ENCODE measurements at regions not wholly inside any gene's neighbourhood (a gene's known extent, or its start where the extent isn't known, plus 50 kb on each side); places are given as distances from the start of the nearest gene placed in this dataset.

DNA sequence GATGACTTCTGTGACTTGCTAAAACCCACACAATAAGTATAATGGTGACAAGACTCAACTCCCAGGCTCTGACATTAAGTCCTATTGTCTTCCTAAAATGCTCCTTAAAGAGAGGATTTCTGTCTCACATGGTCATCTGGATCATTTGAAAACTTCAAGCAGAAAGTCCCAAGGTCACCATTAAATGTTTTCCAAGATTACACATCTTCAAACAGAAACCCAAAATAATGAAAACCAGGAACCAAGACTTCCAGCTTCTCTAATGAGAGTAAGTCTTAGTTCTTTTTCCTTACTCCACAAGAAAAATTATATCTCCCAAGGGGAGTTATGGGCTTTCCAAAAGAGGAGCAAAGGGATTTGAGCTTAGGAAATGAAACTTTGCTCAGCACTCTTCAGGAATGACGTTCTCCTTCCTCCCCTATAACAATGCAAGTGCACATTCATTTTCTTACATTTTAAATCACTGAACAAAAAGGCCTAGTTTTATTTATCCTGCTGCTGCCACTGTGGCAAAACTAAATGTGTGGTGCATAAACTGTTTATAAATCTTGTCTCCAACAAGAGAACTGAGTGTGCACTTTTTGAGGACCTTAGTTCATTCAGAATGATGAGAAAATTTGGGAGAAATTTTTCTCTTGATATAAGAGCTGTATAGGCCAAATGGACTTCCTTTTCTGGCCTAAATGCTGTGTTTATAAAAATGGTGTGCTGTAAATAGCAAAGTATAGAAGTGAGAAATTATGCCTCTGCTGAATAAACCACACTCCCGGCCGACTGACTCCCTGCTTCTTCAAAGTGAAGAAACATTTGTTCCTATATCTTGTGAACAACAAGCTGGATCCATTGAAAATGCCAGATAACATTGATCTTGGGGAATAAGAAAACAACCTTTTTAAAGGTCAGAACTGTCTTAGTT, 148.4 kb upstream of the PLEKHG7 start:
- DNase-seq (ENCODE audit: low read depth): no peak

DNA sequence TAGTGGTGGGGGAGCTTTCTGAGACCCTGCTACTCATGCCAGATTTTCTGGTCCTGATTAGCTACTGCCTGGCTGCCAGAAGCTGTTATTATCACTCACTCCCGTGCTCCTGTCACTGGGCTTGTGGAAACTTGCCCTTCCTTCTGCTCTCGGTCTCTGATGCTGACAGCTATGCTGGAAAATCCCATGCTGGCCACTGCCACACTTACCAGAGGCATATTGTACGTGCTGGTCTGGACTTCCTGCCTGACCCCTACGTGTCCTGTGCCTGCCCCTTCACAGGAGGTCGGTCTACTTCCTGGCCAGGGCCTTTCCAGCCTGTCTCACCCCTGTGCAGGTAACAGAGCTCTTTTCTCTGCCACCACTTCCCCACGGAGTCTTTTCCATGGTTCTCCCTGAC, 149.4 kb upstream of the PLEKHG7 start:
- DNase-seq (ENCODE audit: low read depth): no peak

DNA sequence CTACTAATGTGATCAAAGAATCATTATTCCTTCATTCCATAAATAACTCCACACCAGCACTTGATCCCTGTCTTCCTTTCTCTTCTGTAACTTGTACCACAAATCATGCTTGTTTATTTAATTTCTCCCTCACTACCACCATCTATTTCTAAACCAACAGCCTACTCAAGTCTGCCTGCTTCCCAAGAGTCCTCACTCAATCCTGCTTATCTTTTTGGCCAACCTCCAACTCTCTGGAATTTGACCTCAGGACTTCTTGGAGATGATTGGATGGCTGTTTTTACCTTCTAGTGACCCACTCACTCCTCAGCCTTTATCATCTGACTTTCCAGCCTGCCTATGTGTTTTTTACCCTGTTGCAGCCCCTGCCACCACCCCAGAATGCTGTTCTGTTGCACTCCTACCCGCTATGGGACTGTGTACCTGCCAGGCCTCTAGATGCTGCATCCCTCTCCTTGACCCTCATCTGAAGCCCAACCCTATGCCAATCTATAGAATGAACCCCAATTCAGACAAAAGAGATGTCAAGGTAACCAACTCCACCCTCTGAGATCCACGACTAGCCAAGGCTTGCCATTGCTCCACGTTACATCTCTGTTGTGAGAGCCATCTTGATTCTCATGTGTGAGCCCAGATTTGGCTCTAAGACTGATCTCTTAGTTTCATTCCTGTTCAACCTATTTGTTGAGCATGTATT, 150.2 kb upstream of the PLEKHG7 start:
- peak; percentile 10 for DNase-seq (ENCODE audit: low read depth)

DNA sequence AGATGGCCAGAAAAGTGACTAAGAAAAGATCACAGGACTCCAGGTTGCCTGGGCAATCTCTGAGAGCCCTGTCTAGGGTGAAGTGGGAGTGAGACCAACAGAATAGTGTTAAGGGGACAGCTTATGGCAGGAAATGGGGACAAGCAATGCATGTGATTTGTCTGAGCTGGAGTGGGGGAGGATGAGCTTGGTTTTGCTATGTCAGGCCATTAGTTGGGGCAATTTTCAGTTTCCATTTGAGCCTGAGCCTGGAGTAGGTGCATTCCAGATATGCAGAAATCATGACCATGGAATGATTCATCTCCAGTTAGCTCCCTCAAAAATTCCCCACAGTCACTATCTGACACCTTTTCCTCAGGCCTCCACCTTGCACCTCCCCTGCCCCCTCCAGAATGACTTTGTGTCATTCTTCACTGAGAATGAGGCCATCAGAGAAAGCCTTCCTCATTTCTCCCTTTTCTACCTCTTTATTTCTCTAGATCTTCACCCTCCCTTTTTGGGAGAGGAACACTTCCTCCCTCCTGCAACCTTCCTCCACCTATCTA, 150.9 kb upstream of the PLEKHG7 start:
- peak; percentile 61 for DNase-seq (ENCODE audit: low read depth)

DNA sequence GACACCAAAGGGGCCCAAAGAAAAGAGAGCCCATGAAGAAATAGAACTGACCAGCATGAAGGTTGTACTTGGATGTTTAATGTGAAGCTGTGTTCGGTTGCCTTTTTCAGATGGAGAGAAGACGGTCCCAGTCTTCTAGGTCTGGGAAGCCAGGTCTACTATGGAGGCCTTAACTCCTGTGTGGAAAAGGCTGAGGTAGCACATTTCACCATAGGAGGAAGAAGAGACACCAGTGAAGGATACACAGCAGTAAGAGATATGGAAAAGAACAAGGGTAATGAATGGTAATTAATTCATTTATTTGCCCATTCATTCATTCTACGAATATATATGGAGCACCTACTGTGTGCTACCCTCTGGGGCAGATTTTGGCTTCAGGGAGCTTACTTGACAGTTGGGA, 151.6 kb upstream of the PLEKHG7 start:
- DNase-seq (ENCODE audit: low read depth): no peak

DNA sequence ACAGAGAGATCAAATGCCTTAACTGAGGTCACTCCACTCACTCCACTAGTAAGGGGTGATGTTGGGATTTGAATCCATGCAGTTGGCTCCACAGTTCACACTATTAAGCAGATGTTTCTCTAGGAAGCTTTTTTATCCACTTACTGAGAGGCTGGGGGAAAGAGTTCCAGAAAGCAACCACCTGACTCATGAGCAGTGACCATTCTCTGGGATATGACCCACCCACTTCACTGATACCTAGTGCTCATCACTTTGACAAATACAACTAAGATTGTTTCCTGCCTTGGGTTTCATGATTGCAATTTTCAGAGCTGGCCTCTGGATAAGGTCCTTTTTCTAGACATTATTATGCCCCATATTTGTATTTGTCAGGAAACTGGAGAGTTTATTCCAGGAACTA, 152.1 kb upstream of the PLEKHG7 start:
- no peak for DNase-seq (ENCODE audit: low read depth)

DNA sequence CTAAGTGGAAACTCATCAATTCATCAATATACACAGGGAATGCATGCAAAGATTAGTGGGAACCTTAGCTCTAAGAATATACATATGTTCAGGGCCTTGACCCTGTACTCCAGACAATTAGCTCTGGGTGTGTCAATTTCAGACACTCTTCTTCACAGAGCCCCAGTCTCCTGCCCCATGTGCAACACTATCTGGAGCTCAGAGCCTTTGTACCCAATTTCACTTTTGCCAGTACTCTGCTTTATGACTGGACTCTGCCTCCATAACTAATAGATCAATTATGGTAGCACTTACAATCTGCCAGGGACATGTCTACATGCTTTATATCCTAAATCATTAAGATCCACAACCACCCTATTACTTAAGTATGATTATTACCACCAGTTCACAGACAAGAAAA, 152.5 kb upstream of the PLEKHG7 start:
- DNase-seq (ENCODE audit: low read depth): no peak

DNA sequence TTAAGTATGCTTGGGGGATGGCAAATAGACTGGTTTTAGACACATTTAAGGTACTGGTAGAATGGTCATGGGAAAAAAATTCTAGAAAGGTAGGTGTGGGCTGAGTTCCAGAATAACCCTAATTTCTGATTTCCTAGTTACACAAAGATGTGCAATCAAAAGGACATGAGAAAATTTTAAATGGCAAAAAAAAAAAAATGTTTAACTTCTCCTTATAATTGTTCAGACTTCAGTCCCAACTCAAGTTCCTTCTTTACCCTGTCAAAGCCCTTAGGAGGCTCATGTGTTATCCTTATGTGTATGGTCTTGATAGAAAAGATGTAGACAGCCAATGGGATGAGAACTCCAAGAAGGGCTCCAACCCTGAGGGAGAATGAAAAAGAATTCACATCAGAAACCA, 153.3 kb upstream of the PLEKHG7 start:
- DNase-seq (ENCODE audit: low read depth): no peak

DNA sequence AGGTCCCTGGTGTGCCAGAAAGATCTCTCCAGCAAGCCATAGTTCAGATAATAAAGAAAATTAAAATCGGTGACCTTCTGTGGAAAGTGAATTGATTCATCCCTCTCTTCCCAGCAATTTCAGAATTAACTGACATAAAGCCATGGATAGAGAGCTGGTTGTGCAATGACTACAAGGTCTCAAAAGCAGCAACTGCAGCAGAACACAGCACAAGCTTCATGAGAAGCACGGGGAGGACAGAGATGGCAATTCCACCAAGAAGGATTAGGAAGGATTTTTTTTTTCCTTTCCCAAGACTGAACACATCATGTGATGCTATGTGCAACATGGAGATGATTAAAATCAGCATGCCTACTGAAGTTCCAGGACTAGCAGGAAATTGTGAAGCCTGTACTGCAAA, 154.9 kb upstream of the PLEKHG7 start:
- no peak for DNase-seq (ENCODE audit: low read depth)

DNA sequence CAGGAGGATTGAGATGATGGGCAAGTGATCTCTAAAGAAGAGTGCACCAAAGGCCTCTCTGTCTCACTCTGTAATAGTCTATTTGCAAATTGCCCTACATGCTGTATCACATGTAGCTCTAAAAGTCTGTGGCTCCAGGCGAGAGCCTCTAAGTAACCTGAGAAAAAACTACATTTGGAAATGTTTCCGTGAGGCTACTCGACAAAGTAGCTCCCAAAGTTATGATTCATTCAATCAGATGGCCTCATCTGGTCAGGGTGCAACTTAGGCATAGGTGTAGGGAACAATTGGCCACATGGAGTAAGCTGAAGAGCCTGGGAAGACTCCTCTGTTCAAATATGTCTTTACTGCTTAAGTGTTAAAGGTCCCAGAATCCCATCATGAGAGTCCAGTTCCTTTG, 155.4 kb upstream of the PLEKHG7 start:
- DNase-seq (ENCODE audit: low read depth): no peak

DNA sequence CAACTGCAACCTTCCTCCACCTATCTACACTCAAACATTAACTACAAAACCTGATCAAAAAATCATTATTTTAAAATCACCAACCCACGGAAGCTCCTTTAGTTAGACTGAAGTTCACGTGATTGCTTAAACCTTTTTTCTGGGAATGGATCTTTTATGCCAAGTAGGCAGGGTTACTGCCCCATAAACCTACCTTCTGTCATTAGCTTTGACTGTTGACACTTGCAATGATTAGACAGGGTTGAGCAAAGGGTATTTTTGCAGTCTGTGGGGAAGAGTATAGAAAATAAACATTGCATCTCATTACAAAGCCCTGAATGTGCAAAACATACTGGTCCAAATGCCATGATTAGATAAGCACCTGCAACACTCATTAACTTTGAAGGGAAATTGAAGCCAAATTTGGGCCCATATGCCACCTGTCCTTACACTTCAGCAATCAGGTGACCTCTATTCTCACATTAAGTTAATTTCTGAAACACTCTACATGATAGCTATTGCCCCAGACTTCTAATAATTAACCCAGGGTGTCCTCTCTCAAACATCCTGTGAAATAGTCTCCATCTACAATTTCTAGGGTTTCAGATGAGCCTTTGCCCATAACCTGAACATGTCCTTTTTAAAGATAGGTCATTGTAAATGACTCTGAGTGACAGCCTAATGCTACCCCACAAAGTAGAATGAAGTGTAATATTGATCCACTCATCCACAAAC, 156.0 kb upstream of the PLEKHG7 start:
- no peak for DNase-seq (ENCODE audit: low read depth)

DNA sequence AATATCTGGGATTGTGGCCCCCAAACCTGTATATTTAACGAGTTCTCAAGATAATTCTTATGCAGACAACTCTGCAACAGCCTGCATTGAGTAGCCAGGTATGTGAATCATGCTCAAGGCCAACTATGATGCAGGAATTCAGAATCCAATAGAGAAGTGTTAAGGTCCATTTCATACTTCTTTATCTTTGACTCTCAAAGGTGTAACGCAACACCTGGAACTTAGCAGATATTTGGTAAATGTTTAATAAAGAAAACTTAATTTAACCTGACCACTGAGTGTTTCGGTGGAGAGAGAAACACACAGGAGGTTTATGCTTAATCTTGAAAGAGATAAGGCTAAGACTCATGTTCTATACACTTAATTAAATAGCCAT, 156.5 kb upstream of the PLEKHG7 start:
- no peak for DNase-seq (ENCODE audit: low read depth)

DNA sequence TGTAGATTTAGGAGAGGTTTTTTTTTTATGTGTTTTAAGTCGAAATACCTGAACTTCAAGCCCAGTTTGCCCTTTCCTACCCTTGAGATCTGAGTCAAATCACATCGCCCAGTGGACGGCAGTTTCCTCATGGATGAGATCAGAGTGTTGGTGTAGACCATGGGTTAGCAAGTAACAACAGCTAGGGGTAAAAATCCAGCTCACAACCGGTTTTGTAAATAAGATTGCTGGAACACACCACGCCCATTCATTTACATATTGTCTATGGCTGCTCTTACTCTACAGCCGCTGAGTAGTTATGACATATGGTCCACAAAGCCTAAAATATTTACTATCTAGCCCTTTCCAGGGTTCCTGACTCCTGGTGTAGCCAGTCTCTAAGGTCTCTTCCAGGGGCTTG, 158.5 kb upstream of the PLEKHG7 start:
- DNase-seq (ENCODE audit: low read depth): no peak

DNA sequence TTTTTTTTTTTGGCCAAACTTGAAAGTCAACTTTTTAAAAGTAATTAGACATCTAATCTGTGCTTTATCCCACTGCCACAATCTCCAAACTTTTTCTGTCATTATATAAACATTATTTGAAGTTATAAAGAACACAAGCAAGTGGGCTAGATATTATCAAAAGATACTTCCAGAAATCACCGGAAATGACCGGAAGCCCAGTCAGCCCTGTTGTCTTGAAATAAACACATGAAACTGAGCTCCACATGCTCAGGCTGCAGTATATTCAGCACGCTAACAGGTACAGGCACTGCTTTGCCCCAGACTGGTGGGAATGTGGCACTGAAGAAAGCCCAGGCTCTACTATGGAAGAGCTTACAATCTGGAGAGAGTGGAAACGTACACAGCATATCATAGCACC, 158.9 kb upstream of the PLEKHG7 start:
- DNase-seq (ENCODE audit: low read depth): no peak

DNA sequence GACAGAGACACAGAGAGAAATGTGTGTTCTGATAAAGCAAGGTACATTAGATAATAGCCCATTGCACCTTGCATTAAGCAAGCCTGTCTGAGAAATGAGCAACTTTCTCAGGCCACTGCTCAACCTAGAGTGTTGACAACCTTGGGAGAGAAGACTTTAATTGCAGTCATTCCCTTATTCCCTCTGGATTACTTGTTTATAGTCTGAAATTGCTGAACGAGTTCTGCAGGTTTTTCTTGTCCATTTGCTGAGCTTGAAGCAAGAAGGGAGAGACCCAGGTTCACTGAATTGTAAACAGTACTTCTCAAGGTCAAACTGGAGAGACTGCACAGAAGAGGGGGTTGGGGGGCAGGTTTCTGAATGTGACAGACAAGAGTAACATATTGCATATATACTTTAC, 159.4 kb upstream of the PLEKHG7 start:
- DNase-seq (ENCODE audit: low read depth): no peak

DNA sequence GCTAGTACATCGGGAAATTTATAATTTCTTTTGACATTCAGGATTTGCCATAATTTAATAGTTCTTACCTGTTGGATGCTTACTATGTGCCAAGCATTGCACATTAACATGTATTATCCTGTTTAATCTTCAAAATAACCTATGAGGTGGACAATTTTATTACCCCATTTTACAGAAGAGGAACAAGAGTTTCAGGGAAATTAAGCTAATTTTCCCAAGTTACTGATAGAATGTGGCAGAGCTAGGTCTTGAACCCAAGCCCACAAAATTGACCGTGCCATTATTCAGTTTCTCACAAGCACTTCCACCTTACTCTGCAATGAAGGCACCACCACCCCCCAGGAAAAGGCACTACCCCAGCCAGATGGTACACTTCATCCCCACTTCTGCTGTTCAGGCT, 161.1 kb upstream of the PLEKHG7 start:
- DNase-seq (ENCODE audit: low read depth): no peak

DNA sequence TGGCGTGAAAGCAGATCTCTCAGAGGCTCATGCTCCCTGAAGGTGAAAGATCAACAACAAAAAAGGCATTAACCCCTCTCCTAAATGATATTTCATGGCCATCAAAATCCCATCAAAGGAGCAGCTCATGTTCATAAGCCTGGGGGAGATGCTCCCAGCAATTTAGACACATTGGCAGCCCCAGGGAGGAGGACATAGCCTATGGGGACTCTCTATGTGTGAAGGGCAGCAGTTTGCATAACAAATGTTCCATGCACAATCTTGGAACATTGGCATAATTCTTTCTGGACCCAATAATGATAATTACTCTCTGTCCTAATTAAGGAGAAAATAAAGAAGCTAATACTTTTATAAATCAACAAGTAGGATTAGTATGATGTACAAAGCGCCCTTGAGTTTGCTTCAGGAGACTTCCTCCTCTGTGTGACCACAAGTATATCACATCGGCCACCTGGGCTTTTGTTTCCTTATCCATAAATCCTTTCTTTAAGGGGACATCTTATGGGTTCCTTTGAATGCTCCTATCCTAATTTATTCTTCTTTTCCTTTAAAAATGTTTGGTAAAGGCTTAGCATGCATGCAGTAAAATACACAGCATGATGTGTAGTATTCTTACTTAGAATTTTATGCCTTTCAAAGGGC, 161.9 kb upstream of the PLEKHG7 start:
- DNase-seq (ENCODE audit: low read depth): no peak

DNA sequence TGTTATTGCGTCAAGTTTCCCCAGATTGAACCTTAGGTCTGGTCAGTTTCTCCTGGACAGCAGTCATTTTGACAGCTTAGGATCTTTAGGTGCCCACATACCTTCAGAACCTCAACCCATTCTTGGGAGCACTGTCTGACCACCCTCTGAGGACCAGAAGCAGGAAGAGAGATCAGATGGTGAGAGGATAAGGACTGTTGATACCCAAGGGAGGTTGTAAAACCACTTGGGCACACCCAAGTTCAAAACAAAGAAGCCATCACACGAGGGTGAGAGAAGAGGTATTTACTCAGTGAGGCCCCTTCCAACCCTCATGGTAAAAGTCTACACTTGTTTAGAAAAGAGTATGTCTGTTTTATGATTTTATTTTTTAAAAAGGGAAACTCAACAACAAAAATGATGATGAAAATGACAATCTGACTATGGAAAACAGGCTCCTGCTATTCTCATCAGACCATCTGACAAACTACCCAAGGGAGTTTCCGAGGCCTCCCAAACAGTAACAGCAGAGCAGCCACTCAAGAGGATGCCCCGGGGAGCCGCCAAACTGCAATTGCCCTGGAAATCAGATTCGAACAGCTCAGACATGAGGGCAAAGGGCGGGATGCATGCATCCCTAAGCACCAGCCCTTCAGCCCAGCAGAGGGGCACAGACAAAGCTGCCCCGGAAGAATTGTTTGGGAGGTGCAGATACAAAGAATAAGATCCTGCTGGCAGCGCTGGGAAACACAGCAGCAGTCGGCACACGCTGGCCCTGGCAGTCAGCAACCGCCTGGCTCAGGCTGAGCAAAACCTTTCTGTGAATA, 162.6 kb upstream of the PLEKHG7 start:
- no peak for DNase-seq (ENCODE audit: low read depth)

DNA sequence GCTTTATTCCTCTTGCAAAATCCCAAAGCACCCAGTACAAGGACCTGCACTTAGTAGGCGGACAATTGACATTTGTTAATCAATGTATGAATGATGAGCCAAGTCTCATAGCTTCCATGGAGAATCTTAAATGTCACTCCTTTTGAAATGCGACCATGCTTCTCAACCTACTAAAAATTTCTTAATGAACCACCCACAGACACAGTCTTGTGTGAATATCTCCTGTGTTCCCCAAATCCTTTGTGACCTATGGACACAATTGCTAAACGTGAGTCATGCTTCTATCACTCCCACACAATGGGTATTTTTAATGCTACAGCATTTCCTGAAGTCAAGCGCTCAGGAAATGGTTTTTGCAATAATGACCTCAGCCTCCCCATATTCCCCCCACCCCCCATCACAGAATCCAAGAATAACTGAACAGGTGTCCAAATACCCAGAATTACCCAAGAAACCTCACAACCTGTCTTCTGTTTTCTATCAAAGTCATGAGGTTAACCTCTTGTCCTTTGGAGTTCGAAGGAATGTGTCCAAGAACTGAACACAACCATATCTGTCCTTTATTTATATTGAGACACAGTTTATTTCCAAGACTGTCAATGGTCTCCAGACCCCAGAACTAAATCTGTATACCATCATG, 163.6 kb upstream of the PLEKHG7 start:
- peak; percentile 51 for DNase-seq (ENCODE audit: low read depth)

DNA sequence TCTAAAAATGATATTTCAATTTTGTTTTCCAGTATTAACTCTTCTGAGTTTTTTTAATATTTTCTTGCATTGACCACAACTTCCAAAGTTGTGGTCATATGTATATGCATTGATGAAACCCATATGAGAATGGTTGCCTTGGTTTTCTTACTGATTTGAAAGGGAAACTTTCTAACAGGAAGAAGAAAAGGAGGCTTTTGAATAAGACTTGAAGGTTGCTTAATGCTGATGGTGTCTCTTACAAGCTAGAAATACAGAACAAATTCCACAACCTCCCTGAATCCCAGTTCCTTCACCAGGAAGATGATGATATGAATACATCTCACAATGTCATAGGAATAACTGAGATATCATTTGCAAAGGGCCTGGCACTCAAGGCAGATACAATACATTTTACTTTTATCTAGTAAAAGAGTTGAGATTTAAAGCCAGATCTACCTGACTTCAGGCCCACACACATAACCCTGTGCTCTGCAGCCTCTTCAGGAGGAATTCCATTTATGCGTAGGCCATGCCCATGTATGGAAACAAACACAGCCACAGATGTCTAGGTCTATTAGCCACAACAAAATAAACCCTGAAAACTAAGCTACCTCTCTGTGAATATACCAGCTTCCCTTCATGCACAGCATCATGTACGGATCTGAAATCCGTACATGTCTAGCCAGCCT, 165.4 kb upstream of the PLEKHG7 start:
- DNase-seq (ENCODE audit: low read depth): no peak
